HepG2 (cell line): ENCODE measurements at regions not wholly inside any gene's neighbourhood (a gene's known extent, or its start where the extent isn't known, plus 50 kb on each side); places are given as distances from the start of the nearest gene placed in this dataset.

Source experiments
- RAD51 ChIP-seq: fragments of 450-650 bp; IDR thresholded peaks from 2 replicates; pipeline ENCODE4 v1.6.1; 2016; ENCODE audit warnings: borderline replicate concordance
- ZMYM2 ChIP-seq: sonication (generic); formaldehyde crosslinking; IDR thresholded peaks from 2 replicates; pipeline ENCODE4 v1.8.0; 2022; ENCODE audit warnings: mild to moderate bottlenecking, missing genetic modification reagents
- small RNA-seq, 3 experiments: library from RNA; depleted of rRNA; stranded (forward); fragments of <200 nt; gene quantifications; one replicate each; pipeline ENCODE3, GENCODE V24; 2012; ENCODE audit warnings: low read depth in 2 of 3, low replicate concordance in 1 of 3; ENCODE audit not compliant: insufficient read length in 3 of 3, insufficient read depth in 2 of 3

DNA sequence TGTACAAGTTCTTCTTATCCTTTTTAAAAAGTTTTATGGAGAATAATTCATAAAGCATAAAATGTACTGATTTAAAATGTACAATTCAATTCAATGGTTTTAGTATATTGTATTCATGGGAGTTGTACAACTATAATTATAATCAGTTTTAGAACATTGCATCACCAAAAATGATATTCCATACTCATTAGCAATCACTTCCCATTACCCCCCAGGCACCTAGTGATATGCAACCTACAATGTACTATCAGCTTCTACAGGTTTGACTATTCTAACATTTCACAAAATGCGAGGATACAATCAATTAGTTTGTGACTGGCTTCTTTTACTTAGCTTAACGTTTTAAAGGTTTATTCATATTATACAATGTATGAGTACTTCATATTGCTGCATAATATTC lies 49.9 kb upstream of the USP9Y start (continued):
- TF ChIP-seq ZMYM2 (CRISPR knock-in tag) (no peak), RAD51 (no peak)

Small RNA genes in the stretch of these regions (small RNA-seq; reads per million reads assigned to genes)
- 0 reads per million in 3 experiments for gene RN7SL702P
